ENCODE measurements at regions not wholly inside any gene's neighbourhood (a gene's known extent, or its start where the extent isn't known, plus 50 kb on each side); places are given as distances from the start of the nearest gene placed in this dataset.
A peak's percentile ranks its signal among the peaks of the same experiment; 100 is the strongest.

- DNase-seq (ENCODE audit: low spot score): no peak
Measured at GRCh38 chr13:43984292-43984691, 104.6 kb downstream of the LACC1 start.

DNA sequence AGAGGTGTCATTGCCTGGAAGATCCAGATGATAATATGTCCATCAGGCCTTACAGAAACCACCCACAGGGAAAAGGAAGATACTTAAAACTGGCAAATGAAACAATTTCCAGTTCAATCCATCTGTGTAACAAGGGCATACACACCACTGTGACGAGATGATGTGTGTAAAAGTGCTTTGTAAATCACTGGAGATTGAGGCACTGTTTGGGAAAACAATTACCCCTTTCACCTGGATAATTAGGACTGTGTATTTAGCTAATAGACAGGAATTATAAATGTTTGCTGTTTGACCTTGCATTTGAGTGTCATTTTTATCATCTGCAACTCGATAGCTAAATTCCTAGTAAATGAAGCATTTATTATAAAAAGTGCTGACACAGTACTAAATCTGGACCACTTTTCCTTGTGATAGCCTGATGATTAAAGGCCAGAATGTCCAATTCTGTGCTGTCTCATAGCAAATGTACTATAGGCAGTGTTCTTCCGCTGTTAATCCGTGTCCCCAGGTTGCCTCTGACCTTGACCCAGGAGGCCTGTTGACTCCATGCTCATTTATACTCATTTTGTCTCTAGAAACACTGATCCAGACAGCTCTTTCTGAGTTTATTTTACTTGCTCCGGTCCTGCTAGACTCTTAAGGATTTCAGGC is 105.8 kb downstream of the LACC1 start:
- DNase-seq (ENCODE audit: low spot score): no peak

DNA sequence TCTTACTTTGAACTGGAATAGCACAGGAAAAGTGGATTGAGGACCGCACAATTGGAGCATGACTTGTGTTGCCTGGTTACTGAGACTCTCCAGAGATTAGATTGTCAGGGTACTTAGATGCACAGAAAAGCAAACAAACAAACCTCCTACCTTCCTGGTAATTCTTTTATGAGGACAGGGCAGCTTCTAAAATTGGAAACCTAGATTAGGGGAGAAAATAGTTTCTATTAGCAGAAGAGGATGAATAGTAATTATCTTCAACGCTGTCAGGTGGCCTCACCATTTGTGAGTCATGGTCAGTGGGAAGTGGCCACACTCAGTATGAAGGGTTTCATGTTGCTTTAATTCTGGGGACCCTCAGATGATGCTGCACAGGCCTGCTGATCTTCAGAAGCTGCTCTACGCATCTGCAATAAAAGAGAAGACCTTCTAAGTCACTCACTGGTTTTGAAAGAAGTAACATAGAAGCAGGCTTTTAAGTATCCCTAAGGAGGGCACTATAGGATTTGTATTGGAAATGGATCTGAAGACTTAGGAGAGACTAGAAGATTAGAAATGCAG is 106.8 kb downstream of the LACC1 start:
- DNase-seq (ENCODE audit: low spot score): no peak

DNA sequence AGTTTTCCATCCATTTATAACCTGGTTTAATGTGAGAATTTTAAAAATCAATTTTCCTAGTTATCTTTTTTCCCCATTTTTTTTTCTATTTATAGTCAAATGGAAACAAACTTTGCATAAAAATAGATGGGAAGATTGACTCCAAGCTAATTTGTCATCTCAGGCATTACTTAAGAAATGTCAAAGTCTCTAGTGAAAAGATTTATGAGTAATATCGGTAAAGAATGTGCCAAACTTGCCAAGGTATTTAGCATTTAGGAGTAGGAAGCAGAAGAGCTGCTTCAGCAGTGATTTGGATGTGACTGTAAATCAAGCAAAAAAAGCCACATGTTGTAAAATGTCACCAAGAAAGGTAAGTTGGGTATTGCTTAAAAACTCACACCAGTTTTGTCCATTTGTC is 108.6 kb downstream of the LACC1 start:
- DNase-seq (ENCODE audit: low spot score): peak; percentile 75

GRCh38 chr13:43990021-43990420 is 110.3 kb downstream of the LACC1 start:
- no peak for DNase-seq (ENCODE audit: low spot score)

- DNase-seq (ENCODE audit: low spot score): no peak
Measured at GRCh38 chr13:43990829-43991228, 111.1 kb downstream of the LACC1 start.

- no peak for DNase-seq (ENCODE audit: low spot score)
Measured at GRCh38 chr13:43991773-43992201, 112.1 kb downstream of the LACC1 start.

DNA sequence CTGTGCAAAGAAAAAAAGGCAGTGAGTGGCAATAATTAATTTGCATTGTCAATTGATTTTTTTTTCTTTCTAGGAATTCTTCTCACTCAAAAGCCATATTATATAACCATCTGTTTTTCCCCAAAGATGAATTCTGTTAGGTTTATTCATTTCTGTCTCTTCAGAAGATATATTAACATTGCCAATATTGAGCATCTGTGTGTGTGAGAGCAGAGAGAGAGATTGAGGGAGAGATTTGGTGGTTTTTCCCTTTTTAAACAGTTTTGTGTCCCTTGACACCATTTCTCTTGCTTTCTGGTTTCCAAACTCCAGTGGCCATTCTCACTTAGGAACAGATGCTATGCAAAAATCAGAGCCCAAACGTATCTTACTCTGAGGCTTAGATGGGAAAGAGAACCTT is 112.5 kb downstream of the LACC1 start:
- no peak for DNase-seq (ENCODE audit: low spot score)

- no peak for DNase-seq (ENCODE audit: low spot score)
Measured at GRCh38 chr13:43994999-43995859, 115.5 kb downstream of the LACC1 start.

DNA sequence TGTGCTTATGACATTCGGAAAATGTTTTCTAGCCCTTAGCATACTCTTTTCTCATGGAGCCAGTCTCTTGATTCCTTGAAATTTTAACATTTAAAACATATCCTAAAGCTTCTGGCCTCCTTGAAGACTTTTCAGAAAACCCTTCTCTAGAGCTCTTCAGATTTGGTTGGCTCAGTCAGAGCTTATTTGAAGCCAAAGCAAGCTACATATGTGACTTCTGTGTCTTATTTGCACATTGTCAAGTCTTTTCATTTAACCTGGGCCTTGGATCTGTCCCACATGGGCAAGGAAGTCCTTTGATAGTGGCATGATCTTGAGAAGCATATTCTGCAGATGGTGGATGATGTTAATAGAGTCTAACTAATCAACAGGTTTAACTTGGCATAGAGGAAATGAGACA is 116.5 kb downstream of the LACC1 start:
- DNase-seq (ENCODE audit: low spot score): no peak

GRCh38 chr13:44003481-44003880 is 123.8 kb downstream of the LACC1 start:
- DNase-seq (ENCODE audit: low spot score): no peak

DNA sequence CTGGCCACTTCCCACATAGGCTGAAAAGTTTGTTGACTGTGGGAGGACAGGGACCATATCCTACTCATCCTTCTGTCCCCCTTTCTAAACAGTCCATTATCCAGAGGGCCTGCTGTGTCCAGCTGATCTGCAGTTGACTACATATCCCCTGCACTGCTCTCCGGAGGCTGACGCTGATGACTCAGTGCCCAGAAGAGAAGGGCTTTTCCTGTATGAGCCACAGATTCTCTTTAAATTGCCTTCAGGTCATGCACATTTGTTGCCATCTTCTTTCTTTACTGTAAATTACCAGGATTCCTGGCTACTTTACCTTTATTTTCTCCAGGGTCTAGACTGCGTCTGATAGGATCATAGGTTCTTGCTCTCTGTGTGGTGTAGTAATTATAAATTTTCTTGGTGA is 125.2 kb downstream of the LACC1 start:
- DNase-seq (ENCODE audit: low spot score): no peak

DNA sequence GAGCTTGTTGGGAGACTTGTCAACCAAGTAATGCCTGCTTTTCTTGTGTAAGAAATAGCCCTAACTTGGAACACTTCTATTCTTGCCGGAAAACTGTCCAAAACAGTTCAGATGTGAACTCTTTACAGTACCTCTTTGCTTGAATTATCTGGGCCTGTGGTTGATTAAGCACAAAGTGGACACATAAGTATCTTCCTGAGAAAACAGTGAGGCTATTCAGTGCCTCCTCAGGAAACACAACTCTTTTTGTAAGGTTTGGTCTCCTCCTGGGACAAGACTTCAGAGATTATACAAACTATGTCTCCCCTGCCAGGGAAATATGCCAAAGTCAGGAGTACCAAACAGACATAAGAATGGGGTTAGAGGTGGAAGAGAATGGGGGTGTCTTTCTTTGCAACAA is 127.7 kb downstream of the LACC1 start:
- no peak for DNase-seq (ENCODE audit: low spot score)

DNA sequence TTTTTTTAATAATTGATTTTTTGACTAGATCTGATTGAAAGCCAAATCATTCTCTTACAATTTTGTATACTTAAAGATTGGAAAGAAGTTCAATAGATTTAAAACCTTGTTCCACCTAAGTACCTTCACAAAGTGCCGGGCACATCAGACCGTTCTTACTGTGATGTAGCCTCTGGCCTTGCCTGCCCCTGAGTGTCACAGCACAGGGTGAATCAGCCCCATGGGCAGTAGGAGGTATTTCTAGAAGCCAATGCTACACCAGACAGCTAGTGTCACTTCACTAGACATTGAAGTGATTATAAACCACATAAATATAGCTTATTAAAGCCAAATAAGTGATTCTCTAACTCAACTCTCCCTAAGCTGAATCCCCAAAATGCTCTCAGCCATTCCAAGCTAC is 131.3 kb downstream of the LACC1 start:
- no peak for DNase-seq (ENCODE audit: low spot score)

DNA sequence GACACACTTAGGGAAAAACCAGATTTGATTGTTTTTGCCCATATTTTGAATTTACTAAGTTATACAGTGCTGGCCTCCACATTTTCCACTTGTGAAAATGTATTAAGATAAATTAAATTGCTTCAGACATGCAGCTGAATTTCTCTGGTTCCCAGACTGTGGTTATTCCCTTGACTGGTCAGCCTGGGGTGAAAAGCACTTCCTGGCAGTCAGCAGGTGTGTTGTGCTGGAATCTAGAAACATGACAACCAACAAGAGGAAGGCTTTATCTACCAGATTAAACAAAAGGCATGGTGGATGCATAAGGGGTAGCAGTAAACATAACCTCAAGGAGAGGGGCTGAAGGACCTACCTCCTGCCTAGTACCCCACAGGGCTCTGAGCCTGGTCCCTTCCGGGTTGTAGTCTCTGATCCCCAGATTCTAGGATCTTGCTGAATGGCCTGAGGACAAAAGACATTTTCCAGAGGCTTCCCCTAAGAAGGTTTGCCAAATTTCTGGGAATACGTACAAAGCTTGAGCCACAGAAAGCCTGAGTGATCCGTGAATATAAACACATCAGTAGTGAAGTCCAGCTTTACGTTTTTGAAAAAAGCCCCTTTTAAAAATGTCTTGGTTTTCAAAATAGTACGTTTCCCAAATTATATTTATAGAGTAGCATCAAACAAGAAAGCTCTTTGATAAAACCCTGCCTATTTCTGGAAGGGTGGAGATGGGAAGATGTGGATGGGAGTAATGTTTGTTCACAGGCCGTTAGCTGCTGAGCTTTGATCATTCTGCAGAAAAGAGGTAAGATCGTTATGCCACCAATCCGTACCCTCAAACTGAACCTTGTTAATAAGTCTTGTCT is 133.4 kb downstream of the LACC1 start:
- no peak for DNase-seq (ENCODE audit: low spot score)

DNA sequence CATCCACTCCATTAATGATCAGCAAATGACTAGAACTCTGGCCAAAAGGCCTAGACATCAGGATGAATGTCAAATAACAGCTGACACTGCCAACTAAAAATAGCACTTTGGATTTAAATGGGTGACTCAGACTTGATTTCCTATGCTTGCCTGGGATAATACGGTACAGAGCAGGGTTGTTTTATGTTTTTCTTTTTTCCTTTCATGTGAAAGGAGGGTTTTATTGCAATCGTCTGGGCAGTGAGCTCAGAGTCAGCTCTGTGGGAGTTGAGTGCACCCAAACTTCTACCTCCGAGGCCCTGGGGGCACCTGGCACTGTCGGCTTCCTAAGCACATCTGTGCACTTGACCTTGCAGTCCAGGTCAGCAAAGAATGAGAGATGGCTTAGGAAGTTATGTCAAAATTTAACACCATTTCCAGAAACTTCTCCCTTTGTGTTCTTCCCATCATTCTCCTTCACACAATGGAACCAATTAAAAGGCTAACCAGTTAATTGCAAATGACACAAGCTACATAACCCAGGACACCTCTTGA is 134.1 kb downstream of the LACC1 start:
- DNase-seq (ENCODE audit: low spot score): no peak

DNA sequence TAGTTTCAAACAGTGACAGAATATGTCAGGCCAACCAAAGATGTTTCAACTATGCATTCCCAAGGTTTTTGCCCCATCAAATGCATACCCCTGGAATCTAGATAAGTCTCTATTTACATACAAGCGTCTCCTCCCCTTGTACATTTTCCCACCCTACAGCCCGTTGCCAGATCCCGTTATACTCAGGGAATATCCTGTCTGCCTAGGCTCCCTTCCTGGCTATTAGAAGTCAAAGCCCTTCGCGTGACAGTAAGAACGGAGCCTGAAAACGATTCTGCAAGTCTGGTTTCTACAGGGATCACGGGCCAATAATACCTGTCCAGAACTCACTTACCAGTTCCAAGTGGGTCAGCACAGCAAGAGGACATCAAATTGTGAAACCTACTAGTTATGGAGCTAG is 134.8 kb downstream of the LACC1 start:
- DNase-seq (ENCODE audit: low spot score): no peak

GRCh38 chr13:44015118-44015517 is 135.4 kb downstream of the LACC1 start:
- DNase-seq (ENCODE audit: low spot score): no peak

DNA sequence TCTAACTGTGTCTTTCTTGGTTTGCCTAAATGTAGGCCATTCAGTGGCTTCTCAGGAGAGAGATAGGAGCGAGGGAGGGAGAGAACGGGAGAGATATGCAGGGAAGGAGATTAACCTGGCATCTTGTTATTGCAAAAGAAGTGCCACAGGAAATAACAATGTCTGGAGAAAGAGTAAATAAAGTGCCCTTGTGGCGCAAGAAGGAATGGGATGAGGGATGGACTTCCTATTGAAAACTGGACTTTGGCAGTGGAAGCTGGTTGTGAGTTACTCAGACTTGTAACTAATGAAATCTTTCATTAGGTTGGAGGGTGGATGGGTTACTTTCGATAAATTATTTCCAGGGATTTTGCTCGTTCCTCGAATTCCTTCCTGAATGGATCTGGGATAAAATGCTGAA is 136.1 kb downstream of the LACC1 start:
- no peak for DNase-seq (ENCODE audit: low spot score)

DNA sequence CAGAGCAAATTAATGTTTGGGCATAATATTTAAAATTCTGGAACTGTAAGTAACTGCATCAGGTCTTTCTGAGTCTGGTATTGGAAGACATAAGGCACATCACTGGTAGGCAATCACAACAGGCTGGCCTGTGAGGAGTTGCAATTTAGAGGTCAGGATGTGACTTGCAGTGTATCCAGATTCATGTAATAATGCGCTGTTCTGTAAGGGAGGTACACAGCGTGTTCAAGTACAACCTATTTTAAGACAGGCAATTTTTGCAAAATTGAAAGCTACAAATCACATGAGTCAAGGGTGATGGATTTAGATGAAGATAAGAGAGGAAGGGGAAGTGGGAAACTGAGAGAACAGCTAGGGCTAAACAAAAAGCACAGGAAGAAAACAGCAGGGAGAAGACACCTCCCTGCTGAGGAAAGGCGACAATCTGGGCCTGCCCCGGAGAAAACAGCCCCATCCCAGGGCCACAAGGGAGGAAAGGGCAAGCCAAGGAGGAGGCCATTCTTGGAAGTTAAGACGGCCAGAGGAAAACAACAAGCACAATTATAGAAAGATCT is 138.1 kb downstream of the LACC1 start:
- no peak for DNase-seq (ENCODE audit: low spot score)

- DNase-seq (ENCODE audit: low spot score): no peak
Measured at GRCh38 chr13:44019651-44020050, 139.9 kb downstream of the LACC1 start.

DNA sequence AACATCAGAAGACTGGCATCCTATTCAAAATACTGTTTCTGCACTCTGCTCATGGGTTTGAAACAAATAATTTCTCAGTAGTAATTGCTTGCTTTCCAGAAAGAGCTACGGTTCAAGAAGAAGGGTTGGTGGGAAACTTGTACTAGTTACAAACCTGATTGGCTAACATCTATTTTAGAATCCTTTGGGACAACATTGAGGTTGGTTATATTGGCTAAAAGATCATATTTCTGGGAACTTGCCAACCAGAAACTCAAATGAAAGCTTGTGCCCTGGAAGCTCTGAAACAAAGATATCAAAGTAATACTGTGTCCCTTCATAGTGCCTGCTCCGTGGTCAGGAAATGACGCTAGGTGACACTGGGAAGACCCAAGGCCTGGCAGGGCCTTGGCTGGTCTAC is 141.7 kb downstream of the LACC1 start:
- DNase-seq (ENCODE audit: low spot score): no peak
